KMS-11 (cell line): ENCODE measurements at regions not wholly inside any gene's neighbourhood (a gene's known extent, or its start where the extent isn't known, plus 50 kb on each side); places are given as distances from the start of the nearest gene placed in this dataset.

ENCODE experiments used
- H2AFZ ChIP-seq: fragments of 200-600 bp; sonication (generic); 2 replicates; pipeline ENCODE4 v1.6.1; 2016; ENCODE audit warnings: antibody characterized with exemption, mixed run types, low read depth
- H3K27ac ChIP-seq: fragments of 200-600 bp; sonication (generic); 2 replicates; pipeline ENCODE4 v1.6.1; 2016; ENCODE audit warnings: mild to moderate bottlenecking, mixed run types
- H3K27me3 ChIP-seq: fragments of 200-600 bp; sonication (generic); 2 replicates; pipeline ENCODE4 v1.6.1; 2017; ENCODE audit warnings: mild to moderate bottlenecking, low read depth, mixed run types, moderate library complexity; ENCODE audit not compliant: insufficient read depth
- H3K36me3 ChIP-seq: fragments of 200-600 bp; sonication (generic); 2 replicates; pipeline ENCODE4 v1.6.1; 2017; ENCODE audit warnings: mild to moderate bottlenecking, mixed run types; ENCODE audit not compliant: insufficient read depth
- H3K4me1 ChIP-seq: fragments of 200-600 bp; sonication (generic); 2 replicates; pipeline ENCODE4 v1.6.1; 2016; ENCODE audit warnings: mild to moderate bottlenecking, low read depth, mixed run types; ENCODE audit not compliant: poor library complexity, severe bottlenecking
- H3K4me2 ChIP-seq: fragments of 200-600 bp; sonication (generic); 2 replicates; pipeline ENCODE4 v1.7.0; 2016; ENCODE audit warnings: mild to moderate bottlenecking, mixed run types
- H3K4me3 ChIP-seq: fragments of 200-600 bp; sonication (generic); IDR thresholded peaks from 2 replicates; pipeline ENCODE4 v1.6.1; 2017; ENCODE audit warnings: low read depth, low read length, mixed read lengths; ENCODE audit not compliant: insufficient read depth
- H3K79me2 ChIP-seq: fragments of 200-600 bp; sonication (generic); 2 replicates; pipeline ENCODE4 v1.6.1; 2016; ENCODE audit warnings: low read depth, mixed run types; ENCODE audit not compliant: insufficient read depth
- H3K9ac ChIP-seq: fragments of 200-600 bp; sonication (generic); 2 replicates; pipeline ENCODE4 v1.6.1; 2016; ENCODE audit warnings: mild to moderate bottlenecking, mixed run types
- H4K20me1 ChIP-seq: fragments of 200-600 bp; sonication (generic); 2 replicates; pipeline ENCODE4 v1.6.1; 2016; ENCODE audit warnings: mild to moderate bottlenecking, mixed run types; ENCODE audit not compliant: insufficient read depth
- CTCF ChIP-seq: fragments of 200-600 bp; sonication (generic); conservative IDR thresholded peaks from 2 replicates; pipeline ENCODE4 v1.6.1; 2017; ENCODE audit warnings: low read depth, mild to moderate bottlenecking, antibody characterized with exemption, low read length, moderate library complexity, mixed read lengths

GRCh38 chr9:134538856-134539566 lies 102.6 kb upstream of the COL5A1 start:
- H3K27ac ChIP-seq, result no peak overlapping the region

DNA sequence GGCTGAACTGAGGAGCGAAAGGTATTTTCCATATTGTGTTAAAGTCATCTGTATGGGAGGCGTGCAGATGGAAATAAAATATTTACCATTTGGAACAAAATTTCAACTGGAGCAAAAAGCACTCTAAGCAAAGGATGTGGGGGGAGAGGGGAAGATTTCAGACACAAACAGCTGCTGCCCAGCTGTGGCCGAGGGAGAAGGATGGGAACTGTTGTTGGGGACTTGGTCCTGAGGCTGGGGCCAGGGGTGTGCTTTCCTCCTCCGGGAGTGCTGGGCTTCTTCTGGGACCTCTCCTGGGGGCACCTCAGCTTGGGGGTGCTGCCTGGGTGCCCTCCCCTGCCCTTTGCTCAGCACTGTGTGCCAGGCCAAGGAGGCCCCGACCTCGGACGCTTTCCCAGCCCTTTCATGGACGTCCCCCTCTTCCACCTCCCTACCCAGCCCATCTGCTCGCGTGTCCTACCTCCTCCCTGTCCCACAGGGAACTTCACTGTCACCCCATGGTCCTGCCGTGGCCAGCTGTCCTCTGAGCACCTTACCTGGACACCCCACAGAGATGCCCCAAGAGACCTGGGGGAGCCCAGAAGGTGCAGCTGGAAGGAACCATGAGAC lies 101.9 kb upstream of the COL5A1 start:
- no peak overlapping the region for H3K9ac ChIP-seq
- no peak overlapping the region for H2AFZ ChIP-seq
- peaks cover 76% of the 10 kb centered on the region for H3K27me3 ChIP-seq
- H3K27ac ChIP-seq, result no peak overlapping the region
- no peak overlapping the region for H3K4me2 ChIP-seq
- no peaks in the 10 kb centered on the region for H3K36me3 ChIP-seq
- TF ChIP-seq CTCF, result no peak
- no peaks in the 10 kb centered on the region for H3K4me1 ChIP-seq
- no peaks in the 10 kb centered on the region for H4K20me1 ChIP-seq
- H3K4me3 ChIP-seq, result no peak overlapping the region
- H3K79me2 ChIP-seq, result no peaks in the 10 kb centered on the region

More at GRCh38 chr9:134538856-134539566, 102.6 kb upstream of the COL5A1 start:
- Histone ChIP-seq H3K4me2 (no peak overlapping the region), H3K79me2 (no peaks in the 10 kb centered on the region), H2AFZ (no peak overlapping the region), H3K4me3 (no peak overlapping the region), H4K20me1 (no peaks in the 10 kb centered on the region), H3K27me3 (peaks cover 75% of the 10 kb centered on the region), H3K4me1 (no peaks in the 10 kb centered on the region), H3K9ac (no peak overlapping the region), H3K36me3 (no peaks in the 10 kb centered on the region)
- TF ChIP-seq CTCF, result no peak

DNA sequence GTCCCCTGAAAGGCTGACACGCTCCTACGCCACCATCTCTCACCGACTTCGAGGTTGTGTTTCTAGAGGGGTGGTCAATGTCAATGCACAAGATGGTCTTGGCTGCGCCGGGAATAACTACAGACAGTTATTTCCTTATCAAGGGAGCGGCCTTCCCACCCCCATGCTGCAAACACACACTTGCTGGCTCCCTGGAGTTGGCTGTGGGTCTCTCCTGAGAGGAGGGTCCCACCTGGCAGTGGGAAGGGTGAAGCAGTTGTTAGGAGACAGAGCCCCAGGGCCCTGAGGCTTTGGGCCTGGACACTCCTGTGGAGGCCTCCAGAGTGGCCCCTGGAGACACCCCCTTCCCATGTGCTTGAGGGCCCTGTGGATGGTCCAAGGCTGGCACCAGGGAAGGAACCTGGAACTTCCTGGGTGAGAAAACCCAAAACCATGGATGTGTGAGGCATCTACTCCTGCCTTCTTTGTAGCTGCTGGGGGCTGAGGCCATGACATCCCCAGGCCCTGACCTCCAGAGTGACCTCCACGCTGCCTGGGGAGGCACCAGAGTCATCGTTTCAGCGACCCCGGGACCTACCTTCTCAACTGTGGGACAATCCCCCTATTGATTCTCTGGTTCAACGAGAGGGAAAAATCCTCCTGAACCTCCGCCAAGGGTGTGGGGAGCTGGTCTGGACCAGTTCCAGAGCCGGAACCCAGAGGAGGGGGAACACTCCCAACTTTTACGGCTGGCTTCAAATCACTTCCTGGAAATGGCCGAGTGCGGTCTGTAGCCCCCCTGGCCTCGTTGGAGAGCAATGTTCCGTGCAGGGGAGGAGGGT lies 101.1 kb upstream of the COL5A1 start:
- Histone ChIP-seq H3K4me1 (no peaks in the 10 kb centered on the region), H3K36me3 (no peaks in the 10 kb centered on the region), H2AFZ (no peak overlapping the region), H3K9ac (no peak overlapping the region), H3K27ac (no peak overlapping the region), H3K27me3 (peaks cover 71% of the 10 kb centered on the region), H3K79me2 (no peaks in the 10 kb centered on the region), H3K4me2 (no peak overlapping the region), H4K20me1 (no peaks in the 10 kb centered on the region), H3K4me3 (no peak overlapping the region)
- no peak for TF ChIP-seq CTCF

GRCh38 chr9:134541097-134541747 lies 100.4 kb upstream of the COL5A1 start:
- H3K9ac ChIP-seq, result no peak overlapping the region
- TF ChIP-seq CTCF, result no peak
- H4K20me1 ChIP-seq, result no peaks in the 10 kb centered on the region
- no peak overlapping the region for H3K27ac ChIP-seq
- H3K4me3 ChIP-seq, result no peak overlapping the region
- no peaks in the 10 kb centered on the region for H3K4me1 ChIP-seq
- H3K36me3 ChIP-seq, result no peaks in the 10 kb centered on the region
- H2AFZ ChIP-seq, result no peak overlapping the region
- H3K27me3 ChIP-seq, result peaks cover 67% of the 10 kb centered on the region
- H3K4me2 ChIP-seq, result no peak overlapping the region
- H3K79me2 ChIP-seq, result no peaks in the 10 kb centered on the region
